T-helper 2 cell treated with Interferon-gamma antibody and Interleukin-4, amounts not matched to agents 5 μg/mL and 100 μg/mL, for 36 hours (primary cell): ENCODE measurements at regions not wholly inside any gene's neighbourhood (a gene's known extent, or its start where the extent isn't known, plus 50 kb on each side); places are given as distances from the start of the nearest gene placed in this dataset.

Experiments
- DNase-seq: peaks from one replicate; pipeline ENCODE4 v3.0.0; 2021; ENCODE audit warnings: low spot score
- H3K27ac Mint-ChIP-seq: one replicate; pipeline ENCODE4 v1.8.0; 2021; ENCODE audit warnings: mild to moderate bottlenecking, mixed read lengths
- H3K27me3 Mint-ChIP-seq: one replicate; pipeline ENCODE4 v1.8.0; 2021; ENCODE audit warnings: low read depth, mixed read lengths
- H3K36me3 Mint-ChIP-seq: one replicate; pipeline ENCODE4 v1.8.0; 2021; ENCODE audit warnings: low read depth, mixed read lengths
- H3K4me1 Mint-ChIP-seq: one replicate; pipeline ENCODE4 v1.8.0; 2021; ENCODE audit warnings: low read depth, mixed read lengths
- H3K4me3 Mint-ChIP-seq: one replicate; pipeline ENCODE4 v1.8.0; 2022; ENCODE audit warnings: mild to moderate bottlenecking, moderate library complexity, mixed read lengths
- H3K9me3 Mint-ChIP-seq: one replicate; pipeline ENCODE4 v1.8.0; 2021; ENCODE audit warnings: mixed read lengths

DNA sequence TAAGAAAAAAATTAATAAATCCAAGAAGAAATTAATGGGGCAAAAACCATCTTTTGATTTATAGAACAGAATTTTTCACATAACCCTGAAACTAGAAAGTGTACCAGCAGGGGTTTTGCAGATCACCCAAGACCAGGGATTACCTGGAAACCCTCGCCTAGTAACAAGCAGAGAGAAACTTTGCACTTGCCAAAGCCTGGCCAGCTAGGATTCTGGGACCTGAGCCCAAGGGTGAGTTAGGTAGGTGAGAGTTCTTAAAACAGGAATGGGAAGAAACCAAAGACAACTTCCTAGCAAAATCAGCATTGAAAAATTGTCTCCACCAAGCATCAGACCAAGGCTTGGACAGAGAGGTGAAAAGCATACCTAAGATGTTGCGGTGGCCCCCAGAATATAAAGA is 247.0 kb upstream of the NBEA start:
- Mint-ChIP-seq H3K27me3 (no peaks in the 10 kb centered on the region), H3K4me1 (no peaks in the 10 kb centered on the region), H3K27ac (no peak overlapping the region), H3K4me3 (no peak overlapping the region), H3K36me3 (no peaks in the 10 kb centered on the region), H3K9me3 (peaks cover 22% of the 10 kb centered on the region)
- DNase-seq: no peak

DNA sequence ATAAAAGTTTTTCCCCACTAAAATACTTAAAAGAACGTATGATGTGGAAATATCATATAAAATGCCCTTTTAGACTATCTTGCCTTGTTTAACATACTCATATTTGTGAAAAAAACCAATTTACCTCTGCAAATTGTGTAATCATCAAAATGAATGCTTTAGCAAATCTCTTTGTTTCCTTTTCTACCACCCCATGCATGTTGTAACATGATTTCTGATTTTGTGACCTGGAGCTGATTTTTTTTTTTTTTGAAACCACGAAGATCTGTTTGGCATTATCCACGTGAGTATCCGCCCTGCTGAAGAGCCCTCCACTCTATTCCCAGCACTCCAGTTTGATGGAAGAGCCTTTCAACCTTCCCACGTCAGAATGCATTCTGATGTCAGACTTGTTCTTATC is 245.8 kb upstream of the NBEA start:
- Mint-ChIP-seq H3K4me3 (no peak overlapping the region), H3K9me3 (peaks cover 15% of the 10 kb centered on the region), H3K4me1 (no peaks in the 10 kb centered on the region), H3K27ac (no peak overlapping the region), H3K27me3 (no peaks in the 10 kb centered on the region), H3K36me3 (no peaks in the 10 kb centered on the region)
- no peak for DNase-seq

DNA sequence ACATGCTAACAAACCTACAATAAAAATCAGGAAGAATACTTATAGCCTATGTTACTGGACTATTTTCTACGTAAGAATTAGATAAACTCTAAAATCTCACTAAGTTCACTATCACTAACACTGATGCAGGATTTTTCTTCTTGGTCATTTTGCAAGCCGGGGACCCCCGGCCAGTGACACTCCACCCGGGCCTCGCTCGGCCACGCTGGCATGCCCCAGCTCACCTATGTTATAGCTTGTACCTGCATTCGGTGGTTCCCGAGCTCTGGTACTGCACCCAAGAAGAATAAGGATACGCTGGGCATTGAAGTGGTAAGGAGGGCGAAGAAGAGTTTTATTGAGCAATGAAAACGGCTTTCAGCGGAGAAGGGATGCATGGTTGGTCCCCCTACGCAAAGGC is 245.3 kb upstream of the NBEA start:
- peaks cover 12% of the 10 kb centered on the region for H3K9me3 Mint-ChIP-seq

DNA sequence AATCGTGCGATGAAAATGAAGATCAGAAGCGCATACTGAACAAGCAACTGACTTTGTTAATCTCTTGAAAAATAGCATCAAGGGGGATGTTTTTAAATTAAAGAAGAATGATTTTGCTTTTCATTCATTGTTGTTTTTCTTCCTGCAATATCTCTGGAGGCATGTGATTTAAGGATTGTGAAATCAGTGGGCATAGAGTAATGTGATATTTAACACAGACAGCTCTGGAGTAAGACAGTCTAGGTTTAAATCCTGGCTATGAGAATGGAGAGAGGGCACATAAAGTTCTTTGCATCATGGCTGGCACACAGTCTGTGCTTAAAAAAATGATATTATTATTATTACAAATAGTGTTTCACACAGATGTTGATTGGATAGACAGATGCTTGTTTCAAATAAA is 243.1 kb upstream of the NBEA start:
- peaks cover 6% of the 10 kb centered on the region for H3K9me3 Mint-ChIP-seq
- H3K27me3 Mint-ChIP-seq: no peaks in the 10 kb centered on the region
- H3K36me3 Mint-ChIP-seq: no peaks in the 10 kb centered on the region
- DNase-seq: no peak
- no peak overlapping the region for H3K27ac Mint-ChIP-seq
- no peak overlapping the region for H3K4me3 Mint-ChIP-seq
- no peaks in the 10 kb centered on the region for H3K4me1 Mint-ChIP-seq

More for the DNA sequence above, 245.3 kb upstream of the NBEA start:
- H3K4me3 Mint-ChIP-seq: no peak overlapping the region
- H3K27me3 Mint-ChIP-seq: no peaks in the 10 kb centered on the region
- no peak overlapping the region for H3K27ac Mint-ChIP-seq
- no peak for DNase-seq
- no peaks in the 10 kb centered on the region for H3K36me3 Mint-ChIP-seq
- H3K4me1 Mint-ChIP-seq: no peaks in the 10 kb centered on the region

DNA sequence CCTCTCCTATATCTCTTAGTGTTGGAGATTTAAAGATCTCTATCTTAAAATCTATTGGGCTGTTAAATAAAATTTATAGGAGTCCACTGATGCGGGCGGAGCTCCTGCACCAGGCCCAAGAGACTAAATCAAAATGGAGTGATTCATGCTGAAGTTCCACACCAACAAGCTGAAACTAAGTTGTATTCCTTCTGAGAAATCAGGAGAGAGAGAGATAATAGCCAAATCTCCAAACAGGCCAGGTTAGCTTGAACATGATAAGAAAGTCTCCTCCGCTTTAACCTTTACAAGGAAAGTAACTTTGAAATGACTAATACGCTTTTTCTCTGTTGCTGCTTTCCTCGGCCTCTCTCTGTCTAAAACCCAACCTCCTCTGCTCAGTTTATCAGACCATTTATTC is 241.9 kb upstream of the NBEA start:
- Mint-ChIP-seq H3K4me3 (no peak overlapping the region), H3K36me3 (no peaks in the 10 kb centered on the region), H3K27me3 (no peaks in the 10 kb centered on the region), H3K27ac (no peak overlapping the region), H3K4me1 (no peaks in the 10 kb centered on the region), H3K9me3 (peaks cover 9% of the 10 kb centered on the region)
- DNase-seq: no peak

DNA sequence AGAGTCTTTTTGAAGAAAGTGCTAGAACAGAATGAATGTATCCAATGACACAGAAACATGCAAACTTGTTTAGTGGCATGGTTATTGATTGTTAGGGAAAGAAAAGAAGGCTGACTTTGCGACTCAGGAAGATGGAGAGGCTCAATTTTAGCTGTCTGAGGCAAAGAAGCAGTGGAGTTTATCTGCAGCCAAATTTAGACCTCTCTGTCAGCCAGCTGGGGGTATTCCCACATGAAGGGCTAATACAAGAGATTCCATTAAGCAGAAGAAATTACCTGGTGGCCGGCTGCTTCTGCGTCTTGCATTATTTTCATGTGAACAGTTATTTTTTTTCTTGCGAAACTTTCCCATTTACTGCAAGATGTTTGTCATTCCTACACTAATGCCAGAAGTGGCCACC is 240.2 kb upstream of the NBEA start:
- Mint-ChIP-seq H3K36me3 (no peaks in the 10 kb centered on the region), H3K4me1 (no peaks in the 10 kb centered on the region), H3K9me3 (peaks cover 3% of the 10 kb centered on the region), H3K27me3 (no peaks in the 10 kb centered on the region), H3K4me3 (no peak overlapping the region), H3K27ac (no peak overlapping the region)
- DNase-seq: no peak

DNA sequence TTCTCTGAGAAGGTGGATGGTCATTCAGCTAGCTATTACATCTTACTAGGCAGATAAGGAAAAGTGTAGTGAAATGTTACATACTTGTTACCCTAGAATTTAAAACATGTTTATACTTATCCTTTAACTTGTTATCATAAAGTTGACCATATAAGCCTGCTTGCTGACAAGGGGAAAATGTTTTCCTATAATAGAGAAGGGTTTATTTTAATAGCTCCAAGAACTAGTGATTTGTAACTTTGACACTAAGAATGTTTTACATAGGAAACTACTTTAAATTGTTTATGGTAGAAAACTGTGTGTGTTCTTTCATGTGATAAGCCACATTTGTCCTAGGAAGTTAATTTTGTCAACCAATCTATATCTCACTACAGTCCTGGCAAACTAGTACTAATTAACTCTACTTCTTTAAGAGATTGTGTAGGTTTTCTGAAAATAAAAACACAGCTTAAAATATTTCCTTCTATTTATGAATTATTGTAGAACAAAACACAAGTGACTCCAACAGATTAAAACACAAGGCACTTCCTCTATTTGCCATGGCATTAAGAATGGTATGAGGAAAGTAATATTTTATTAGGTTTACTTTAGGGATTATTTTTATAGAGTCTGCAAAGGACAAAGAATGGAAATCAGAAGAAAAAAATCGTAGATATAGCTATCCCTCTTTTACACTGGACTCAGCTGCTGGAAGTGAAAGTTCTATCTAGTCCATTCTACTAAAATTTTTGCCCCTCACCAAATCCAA is 233.3 kb upstream of the NBEA start:
- H3K4me1 Mint-ChIP-seq: no peaks in the 10 kb centered on the region
- DNase-seq: no peak

DNA sequence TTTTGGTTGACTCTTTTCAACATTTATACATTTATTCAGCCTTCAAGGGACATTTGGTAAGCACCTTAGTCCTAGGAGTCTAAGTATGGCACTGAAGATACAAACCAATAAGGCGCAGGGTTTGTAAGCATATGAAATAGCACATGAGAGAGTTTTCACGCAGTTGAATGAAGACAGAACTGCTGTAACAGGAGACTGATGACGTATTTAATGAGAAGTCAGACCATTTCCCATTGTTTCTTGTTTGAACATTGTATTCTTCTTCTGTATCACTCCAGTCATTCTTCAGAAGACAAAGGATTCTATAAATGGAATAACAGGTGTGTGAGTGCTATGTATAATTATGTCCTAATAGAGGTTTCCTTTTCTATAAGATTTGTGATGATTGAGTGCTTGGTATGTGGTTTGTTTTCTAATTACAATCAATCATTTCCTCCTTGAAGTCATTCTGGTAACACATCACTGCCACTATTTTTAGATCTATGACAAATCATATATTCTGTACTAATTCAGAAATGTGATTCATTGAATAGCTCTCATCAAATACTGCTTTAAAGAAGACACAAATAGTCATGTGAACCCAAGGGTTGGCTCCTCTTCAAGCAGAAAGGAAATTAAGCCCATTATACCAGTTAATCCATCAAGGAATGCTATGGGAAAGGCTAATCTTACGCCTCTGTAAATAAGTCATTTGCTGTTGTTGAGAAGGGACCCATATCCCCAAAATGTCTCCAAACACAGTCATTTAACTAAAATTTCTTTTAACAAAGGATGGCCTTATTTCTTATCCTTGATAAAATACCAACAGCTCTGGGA is 222.8 kb upstream of the NBEA start:
- DNase-seq: no peak
- Mint-ChIP-seq H3K9me3 (peaks cover 1% of the 10 kb centered on the region), H3K27ac (no peak overlapping the region), H3K27me3 (no peaks in the 10 kb centered on the region), H3K36me3 (no peaks in the 10 kb centered on the region), H3K4me1 (no peaks in the 10 kb centered on the region), H3K4me3 (no peak overlapping the region)

More for the DNA sequence above, 233.3 kb upstream of the NBEA start:
- H3K27me3 Mint-ChIP-seq: no peaks in the 10 kb centered on the region
- no peaks in the 10 kb centered on the region for H3K36me3 Mint-ChIP-seq
- H3K9me3 Mint-ChIP-seq: peaks cover 7% of the 10 kb centered on the region
- no peak overlapping the region for H3K27ac Mint-ChIP-seq
- no peak overlapping the region for H3K4me3 Mint-ChIP-seq

DNA sequence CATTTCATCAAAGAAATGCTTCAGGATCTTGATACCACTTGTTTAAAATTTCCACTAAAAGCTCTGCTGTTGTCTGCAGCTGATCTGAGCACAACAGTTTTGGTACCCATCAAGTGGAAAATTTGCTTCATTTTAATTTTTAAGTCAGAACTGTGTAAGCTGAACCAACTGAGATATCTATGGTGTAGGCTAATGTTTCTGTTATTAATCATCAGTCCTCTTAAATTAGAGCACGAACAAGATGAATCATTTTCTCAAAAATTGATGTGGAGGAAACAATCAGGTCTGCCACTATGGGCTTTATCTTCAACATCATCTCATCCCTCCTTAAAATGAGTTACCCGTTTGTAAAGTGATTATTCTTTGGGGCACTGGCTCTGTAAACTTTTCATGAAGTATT is 221.5 kb upstream of the NBEA start:
- no peak for DNase-seq
- H3K27ac Mint-ChIP-seq: no peak overlapping the region
- no peaks in the 10 kb centered on the region for H3K4me1 Mint-ChIP-seq

DNA sequence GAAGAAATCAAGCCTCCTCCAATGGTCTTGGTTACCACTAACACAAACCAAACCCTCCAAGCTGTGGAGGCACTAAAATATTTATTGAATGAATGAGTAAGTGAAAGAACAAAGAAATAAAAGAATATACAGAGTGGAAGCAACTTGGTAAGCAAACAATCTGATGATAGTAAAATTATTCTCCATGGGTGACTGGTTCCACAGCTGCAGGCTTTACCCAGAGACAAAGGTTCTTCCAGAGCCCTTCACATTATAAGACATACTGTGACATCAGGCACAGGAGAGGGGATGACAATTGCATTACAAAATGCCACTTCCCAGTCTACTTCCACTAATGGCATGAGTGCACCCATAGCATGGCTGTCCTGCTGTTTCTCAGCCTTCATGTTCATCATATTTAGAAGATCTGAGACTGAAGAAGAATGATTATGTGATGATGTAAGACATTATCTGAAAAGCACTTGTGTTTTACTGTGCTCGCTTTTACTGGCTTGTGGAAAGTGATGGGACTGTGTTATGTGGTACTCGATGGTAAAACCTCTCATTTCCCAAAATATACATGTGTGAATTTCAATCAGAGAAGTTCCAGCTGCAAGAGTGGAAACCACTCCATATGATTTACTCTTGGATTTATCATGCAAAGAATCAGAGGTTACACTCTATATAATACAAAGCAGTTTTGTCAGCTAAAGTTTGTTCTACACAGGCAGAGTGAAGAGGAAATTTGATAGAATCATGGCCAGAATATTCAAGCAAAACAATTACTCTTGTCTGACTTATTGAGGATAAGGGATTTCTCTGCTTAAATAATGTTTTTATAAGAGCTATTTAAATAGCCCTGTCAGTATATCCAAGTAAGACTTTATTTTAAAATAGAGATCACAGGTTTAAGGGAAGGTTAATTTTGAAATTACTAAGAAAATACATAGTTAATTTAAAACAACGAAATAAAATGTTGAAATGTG is 220.2 kb upstream of the NBEA start:
- no peaks in the 10 kb centered on the region for H3K9me3 Mint-ChIP-seq
- no peak for DNase-seq
- no peaks in the 10 kb centered on the region for H3K4me1 Mint-ChIP-seq
- no peaks in the 10 kb centered on the region for H3K27me3 Mint-ChIP-seq
- no peak overlapping the region for H3K27ac Mint-ChIP-seq
- no peaks in the 10 kb centered on the region for H3K36me3 Mint-ChIP-seq
- H3K4me3 Mint-ChIP-seq: no peak overlapping the region

More for the DNA sequence above, 221.5 kb upstream of the NBEA start:
- H3K9me3 Mint-ChIP-seq: no peaks in the 10 kb centered on the region
- H3K27me3 Mint-ChIP-seq: no peaks in the 10 kb centered on the region
- no peaks in the 10 kb centered on the region for H3K36me3 Mint-ChIP-seq
- H3K4me3 Mint-ChIP-seq: no peak overlapping the region

DNA sequence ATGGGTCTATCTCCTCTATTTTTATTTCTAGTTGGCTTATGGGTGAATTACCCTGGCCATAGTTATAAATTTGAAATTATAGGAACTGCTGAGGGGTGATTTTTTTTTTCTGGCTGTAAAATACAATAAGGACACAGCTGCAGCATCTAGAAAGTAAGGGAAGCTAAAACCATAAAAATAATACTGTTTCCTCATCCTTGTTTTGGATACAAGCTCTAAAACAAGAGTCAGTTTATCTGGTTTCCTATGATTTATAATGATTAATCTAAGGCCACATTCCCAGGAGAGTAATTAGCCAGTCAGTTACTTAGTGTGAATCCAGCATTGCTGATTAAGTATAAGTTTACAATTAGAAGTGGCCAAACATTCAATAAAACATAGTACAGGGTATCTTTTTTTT is 219.1 kb upstream of the NBEA start:
- no peaks in the 10 kb centered on the region for H3K36me3 Mint-ChIP-seq
- H3K4me3 Mint-ChIP-seq: no peak overlapping the region
- H3K27me3 Mint-ChIP-seq: no peaks in the 10 kb centered on the region
- no peaks in the 10 kb centered on the region for H3K9me3 Mint-ChIP-seq
- no peaks in the 10 kb centered on the region for H3K4me1 Mint-ChIP-seq
- DNase-seq: no peak
- no peak overlapping the region for H3K27ac Mint-ChIP-seq

DNA sequence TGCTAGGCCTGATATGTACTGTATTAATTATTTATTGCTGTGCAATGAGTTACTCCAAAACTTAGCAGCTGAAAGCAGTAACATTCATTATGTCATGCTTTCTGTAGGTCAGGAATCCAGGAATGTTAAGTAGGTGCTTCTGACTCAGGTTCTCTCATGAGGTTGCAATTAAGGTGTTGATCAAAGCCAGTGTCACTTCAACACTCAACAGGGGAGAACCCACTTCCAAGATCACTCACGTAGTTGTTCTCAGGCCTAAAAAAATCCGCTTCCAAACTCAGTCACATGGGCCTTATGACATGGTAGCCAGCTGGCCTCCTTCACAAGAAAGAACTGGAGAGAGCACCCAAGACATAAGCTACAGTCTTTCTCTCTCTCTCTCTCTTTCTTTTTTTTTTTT is 211.1 kb upstream of the NBEA start:
- peaks cover 7% of the 10 kb centered on the region for H3K9me3 Mint-ChIP-seq
- H3K36me3 Mint-ChIP-seq: no peaks in the 10 kb centered on the region
- no peaks in the 10 kb centered on the region for H3K27me3 Mint-ChIP-seq
- H3K27ac Mint-ChIP-seq: no peak overlapping the region
- no peak overlapping the region for H3K4me3 Mint-ChIP-seq
- no peaks in the 10 kb centered on the region for H3K4me1 Mint-ChIP-seq
- DNase-seq: no peak

DNA sequence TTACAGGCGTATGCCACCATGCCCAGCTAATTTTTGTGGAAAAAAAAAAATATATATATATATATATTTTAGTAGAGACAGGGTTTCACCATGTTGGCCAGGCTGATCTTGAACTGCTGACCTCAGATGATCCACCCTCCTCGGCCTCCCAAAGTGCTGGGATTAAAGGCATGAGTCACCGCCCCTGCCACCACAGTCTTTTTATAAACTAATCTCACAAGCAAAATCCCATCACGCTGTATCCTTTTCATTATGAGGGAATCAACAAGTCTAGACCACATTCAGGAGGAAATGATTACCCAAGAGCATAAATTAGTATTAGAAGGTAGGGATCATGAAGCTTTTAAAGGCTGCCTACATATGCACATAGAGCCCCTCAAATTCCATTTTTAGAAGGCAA is 210.6 kb upstream of the NBEA start:
- Mint-ChIP-seq H3K27ac (no peak overlapping the region), H3K4me3 (no peak overlapping the region), H3K36me3 (no peaks in the 10 kb centered on the region), H3K9me3 (peaks cover 7% of the 10 kb centered on the region), H3K4me1 (no peaks in the 10 kb centered on the region), H3K27me3 (no peaks in the 10 kb centered on the region)
- no peak for DNase-seq

DNA sequence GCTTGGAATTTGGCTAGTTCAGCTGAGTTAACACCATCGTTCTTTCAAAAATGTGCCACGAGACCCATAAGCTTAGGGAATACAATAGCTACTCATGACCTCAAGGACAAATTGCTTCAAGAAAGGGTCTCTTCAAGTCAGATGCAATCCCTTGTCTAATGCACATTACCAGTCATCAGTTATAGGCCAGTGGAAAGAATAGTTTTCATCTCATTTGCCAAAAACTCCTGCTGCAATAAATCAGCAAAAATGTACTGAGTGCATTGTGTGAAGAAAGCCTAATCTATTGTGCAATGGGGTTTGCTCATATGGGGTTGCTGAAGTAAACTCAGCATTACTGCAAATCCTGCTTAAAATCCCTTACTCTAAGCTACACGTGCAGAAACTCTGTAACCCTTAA is 208.3 kb upstream of the NBEA start:
- Mint-ChIP-seq H3K27ac (no peak overlapping the region), H3K4me3 (no peak overlapping the region), H3K4me1 (no peaks in the 10 kb centered on the region), H3K9me3 (peaks cover 7% of the 10 kb centered on the region), H3K36me3 (no peaks in the 10 kb centered on the region), H3K27me3 (no peaks in the 10 kb centered on the region)
- DNase-seq: no peak
